ENCODE measurements at regions not wholly inside any gene's neighbourhood (a gene's known extent, or its start where the extent isn't known, plus 50 kb on each side); places are given as distances from the start of the nearest gene placed in this dataset.

- no peak for DNase-seq
These were observed 116.3 kb downstream of the ACAA2 start for GRCh38 chr18:49697049-49697448.

GRCh38 chr18:49694402-49694801 lies 118.9 kb downstream of the ACAA2 start:
- CTCF ChIA-PET = no interaction called here
- Mint-ChIP-seq H3K4me3 (no peak overlapping the region), H3K27me3 (peaks cover 2% of the 10 kb centered on the region), H3K36me3 (ENCODE audit: low read depth) (no peaks in the 10 kb centered on the region), H3K4me1 (ENCODE audit: low read depth) (peaks cover 7% of the 10 kb centered on the region), H3K9me3 (no peaks in the 10 kb centered on the region), H3K27ac (no peak overlapping the region)
- ATAC-seq = no peak
- DNase-seq = no peak
- intact Hi-C loops (cut with micrococcal nuclease) = no loop called here
- POLR2A ChIA-PET = no interaction called here
- TF ChIP-seq CTCF (IDR thresholded peaks at IDR 0.05) = no peak

More at GRCh38 chr18:49697049-49697448, 116.3 kb downstream of the ACAA2 start:
- ATAC-seq = no peak
- Mint-ChIP-seq H3K9me3 (no peaks in the 10 kb centered on the region), H3K36me3 (ENCODE audit: low read depth) (no peaks in the 10 kb centered on the region), H3K4me3 (no peak overlapping the region), H3K4me1 (ENCODE audit: low read depth) (no peaks in the 10 kb centered on the region), H3K27ac (no peak overlapping the region), H3K27me3 (peaks cover 3% of the 10 kb centered on the region)
- TF ChIP-seq CTCF (IDR thresholded peaks at IDR 0.05) = no peak
- intact Hi-C loops (cut with micrococcal nuclease) = no loop called here
- POLR2A ChIA-PET = interaction anchor here (0.7 kb wide), 1 partner anchor 1374 kb away, joined by 3 read pairs; no protein-coding TSS in a partner anchor
- CTCF ChIA-PET = no interaction called here

GRCh38 chr18:49693717-49694005 lies 119.7 kb downstream of the ACAA2 start:
- Mint-ChIP-seq H3K27ac (no peak overlapping the region), H3K9me3 (no peaks in the 10 kb centered on the region), H3K36me3 (ENCODE audit: low read depth) (no peaks in the 10 kb centered on the region), H3K4me3 (no peak overlapping the region), H3K27me3 (no peaks in the 10 kb centered on the region), H3K4me1 (ENCODE audit: low read depth) (peaks cover 7% of the 10 kb centered on the region)
- DNase-seq (no peak), ATAC-seq (no peak)
- POLR2A ChIA-PET = no interaction called here
- CTCF ChIA-PET = no interaction called here
- no peak for TF ChIP-seq CTCF (IDR thresholded peaks at IDR 0.05)
- intact Hi-C loops (cut with micrococcal nuclease) = no loop called here

GRCh38 chr18:49692906-49693716 lies 120.2 kb downstream of the ACAA2 start:
- POLR2A ChIA-PET = no interaction called here
- CTCF ChIA-PET = no interaction called here

More at GRCh38 chr18:49692906-49693716, 120.2 kb downstream of the ACAA2 start:
- no peak for DNase-seq
- H3K4me1 Mint-ChIP-seq (ENCODE audit: low read depth) = peaks cover 7% of the 10 kb centered on the region
- no peaks in the 10 kb centered on the region for H3K36me3 Mint-ChIP-seq (ENCODE audit: low read depth)
- no peak for TF ChIP-seq CTCF (IDR thresholded peaks at IDR 0.05)
- no peaks in the 10 kb centered on the region for H3K9me3 Mint-ChIP-seq
- no peak overlapping the region for H3K4me3 Mint-ChIP-seq
- intact Hi-C loops (cut with micrococcal nuclease) = no loop called here
- H3K27me3 Mint-ChIP-seq = no peaks in the 10 kb centered on the region
- no peak overlapping the region for H3K27ac Mint-ChIP-seq
- no peak for ATAC-seq

Measured in activated CD8-positive, alpha-beta T cell treated with anti-CD3 and anti-CD28 coated beads for 36 hours (primary cell).